ENCODE measurements at regions not wholly inside any gene's neighbourhood (a gene's known extent, or its start where the extent isn't known, plus 50 kb on each side); places are given as distances from the start of the nearest gene placed in this dataset.

- TF ChIP-seq ZNF577 (CRISPR knock-in tag; IDR thresholded peaks at IDR 0.05; ENCODE audit: borderline replicate concordance, low read depth) (no peak), MTERF4 (CRISPR knock-in tag; IDR thresholded peaks at IDR 0.05) (0 out of 2 replicates have a peak, but pooled peaks have one; percentile 59), ZNF468 (CRISPR knock-in tag; IDR thresholded peaks at IDR 0.05) (0 out of 2 replicates have a peak, but pooled peaks have one; percentile 32), KAT7 (CRISPR knock-in tag; IDR thresholded peaks at IDR 0.05; ENCODE audit: borderline replicate concordance) (no peak), NCOA2 (CRISPR knock-in tag; IDR thresholded peaks at IDR 0.05) (no peak), MYC (CRISPR knock-in tag; IDR thresholded peaks at IDR 0.05; ENCODE audit: borderline replicate concordance) (no peak), RCOR2 (CRISPR knock-in tag; IDR thresholded peaks at IDR 0.05) (peak; percentile 33; the same call in 1 of the 2 replicates), ZNF549 (CRISPR knock-in tag; IDR thresholded peaks at IDR 0.05) (0 out of 2 replicates have a peak, but pooled peaks have one; percentile 34), SATB2 (CRISPR knock-in tag; IDR thresholded peaks at IDR 0.05) (0 out of 2 replicates have a peak, but pooled peaks have one; percentile 59), RBFOX2 (IDR thresholded peaks at IDR 0.05; ENCODE audit: low read depth, low read length) (0 out of 2 replicates have a peak, but pooled peaks have one; percentile 0), ZNF607 (CRISPR knock-in tag; IDR thresholded peaks at IDR 0.05; ENCODE audit: borderline replicate concordance) (no peak), ZBTB38 (CRISPR knock-in tag; IDR thresholded peaks at IDR 0.05) (no peak), KDM1A (CRISPR knock-in tag; IDR thresholded peaks at IDR 0.05) (peak; percentile 72), PRMT3 (CRISPR knock-in tag; IDR thresholded peaks at IDR 0.05; ENCODE audit: borderline replicate concordance, low read depth) (no peak; the same call in 1 of the 2 replicates), ZNF713 (CRISPR knock-in tag; IDR thresholded peaks at IDR 0.05) (peak; percentile 30; the same call in 1 of the 2 replicates), ZSCAN20 (CRISPR knock-in tag; IDR thresholded peaks at IDR 0.05; ENCODE audit: borderline replicate concordance) (0 out of 2 replicates have a peak, but pooled peaks have one; percentile 67), FOXA3 (CRISPR knock-in tag; IDR thresholded peaks at IDR 0.05) (no peak), SNRNP70 (IDR thresholded peaks at IDR 0.05; ENCODE audit: low read depth, low read length) (no peak), BRCA1 (CRISPR knock-in tag; IDR thresholded peaks at IDR 0.05) (peak; percentile 54; the same call in 1 of the 2 replicates), MED1 (CRISPR knock-in tag; IDR thresholded peaks at IDR 0.05) (no peak), ZSCAN30 (CRISPR knock-in tag; IDR thresholded peaks at IDR 0.05) (0 out of 2 replicates have a peak, but pooled peaks have one; percentile 73), ZNF34 (CRISPR knock-in tag; IDR thresholded peaks at IDR 0.05; ENCODE audit: borderline replicate concordance) (peak; percentile 77; the same call in 1 of the 2 replicates), ZBTB42 (CRISPR knock-in tag; IDR thresholded peaks at IDR 0.05) (no peak), ZNF629 (CRISPR knock-in tag; conservative IDR thresholded peaks at IDR 0.05) (peak; percentile 99), CTCF (CRISPR knock-in tag; IDR thresholded peaks at IDR 0.05) (no peak), NBN (conservative IDR thresholded peaks at IDR 0.05) (no peak), ZNF460 (CRISPR knock-in tag; IDR thresholded peaks at IDR 0.05; ENCODE audit: borderline replicate concordance) (no peak), EEA1 (CRISPR knock-in tag; IDR thresholded peaks at IDR 0.05; ENCODE audit: borderline replicate concordance) (0 out of 2 replicates have a peak, but pooled peaks have one; percentile 40), ADNP (CRISPR knock-in tag; IDR thresholded peaks at IDR 0.05) (peak; percentile 83)
These were observed 142.1 kb downstream of the VEGFA start (continued) for GRCh38 chr6:43912116-43912577.
